Tibial nerve (tissue), 4 donors: ENCODE measurements at regions not wholly inside any gene's neighbourhood (a gene's known extent, or its start where the extent isn't known, plus 50 kb on each side); places are given as distances from the start of the nearest gene placed in this dataset.

Experiments used
- DNase-seq, 2 donors: peaks; one replicate each; pipeline ENCODE4 v3.0.0-alpha.2; 2019; ENCODE audit warnings: low spot score in 2 of 2
- H3K27ac ChIP-seq, 4 donors: fragments of 200-600 bp; sonication (generic) in 3 of 4; one replicate each; pipeline ENCODE4 v1.5.1; 2017 to 2019; ENCODE audit warnings: mild to moderate bottlenecking in 1 of 4
- H3K27me3 ChIP-seq, 2 donors: fragments of 200-600 bp; sonication (generic) in 1 of 2; one replicate each; pipeline versions ENCODE4 v1.5.1 to v1.6.0; 2017 to 2019
- H3K36me3 ChIP-seq, 3 donors: fragments of 200-600 bp; sonication (generic); one replicate each; pipeline ENCODE4 v1.5.1; 2018 to 2019
- H3K4me1 ChIP-seq, 4 donors: fragments of 200-600 bp; sonication (generic) in 3 of 4; one replicate each; pipeline ENCODE4 v1.5.1; 2017 to 2019
- H3K4me3 ChIP-seq, 4 donors: fragments of 200-600 bp; sonication (generic) in 3 of 4; one replicate each; pipeline ENCODE4 v1.5.1; 2017 to 2019; ENCODE audit warnings: mild to moderate bottlenecking in 1 of 4, moderate library complexity in 1 of 4
- H3K9me3 ChIP-seq, 4 donors: fragments of 200-600 bp; sonication (generic) in 3 of 4; one replicate each; pipeline ENCODE4 v1.5.1; 2017 to 2019
- CTCF ChIP-seq, 5 experiments: fragments of 200-600 bp in 3 of 5; fragments of 450-650 bp in 2 of 5; sonication (generic) in 3 of 5; IDR thresholded peaks; one replicate each; pipeline ENCODE4 v1.5.1; 2016 to 2019; ENCODE audit warnings: antibody characterized with exemption in 5 of 5, mild to moderate bottlenecking in 3 of 5, moderate library complexity in 2 of 5
- EP300 ChIP-seq, 2 donors: sonication (generic); formaldehyde crosslinking; IDR thresholded peaks; one replicate each; pipeline ENCODE4 v1.6.1; 2017; ENCODE audit warnings: antibody characterized with exemption in 2 of 2, mild to moderate bottlenecking in 1 of 2
- POLR2A ChIP-seq, 2 donors: fragments of 450-650 bp; IDR thresholded peaks; one replicate each; pipeline ENCODE4 v1.6.1; 2017; ENCODE audit warnings: antibody characterized with exemption in 2 of 2, mild to moderate bottlenecking in 2 of 2, moderate library complexity in 2 of 2
- WGBS, 2 donors: methylation state at CpG; one replicate each; pipeline ENCODE4 v1.1.5; 2018; 5-methylcytosine and 5-hydroxymethylcytosine counted together

GRCh38 chr16:5415123-5415522 lies 317.5 kb upstream of the EEF2KMT start:
- 29 to 34% methylated on average over 7 of the region's 7 CpGs for whole genome bisulfite sequencing, 2 donors
- no peak for DNase-seq
- no peaks in the 10 kb centered on the region for H3K36me3 ChIP-seq
- H3K27me3 ChIP-seq, result no peaks in the 10 kb centered on the region
- no peak for TF ChIP-seq EP300 (IDR thresholded peaks at IDR 0.05)
- TF ChIP-seq POLR2A (IDR thresholded peaks at IDR 0.05), result no peak
- no peak for TF ChIP-seq CTCF (IDR thresholded peaks at IDR 0.05)
- no peak overlapping the region for H3K27ac ChIP-seq
- H3K4me1 ChIP-seq, result no peaks in the 10 kb centered on the region
- peaks cover 0 to 22% (median 0%) of the 10 kb centered on the region in 4 donors for H3K9me3 ChIP-seq
- H3K4me3 ChIP-seq, result no peak overlapping the region

DNA sequence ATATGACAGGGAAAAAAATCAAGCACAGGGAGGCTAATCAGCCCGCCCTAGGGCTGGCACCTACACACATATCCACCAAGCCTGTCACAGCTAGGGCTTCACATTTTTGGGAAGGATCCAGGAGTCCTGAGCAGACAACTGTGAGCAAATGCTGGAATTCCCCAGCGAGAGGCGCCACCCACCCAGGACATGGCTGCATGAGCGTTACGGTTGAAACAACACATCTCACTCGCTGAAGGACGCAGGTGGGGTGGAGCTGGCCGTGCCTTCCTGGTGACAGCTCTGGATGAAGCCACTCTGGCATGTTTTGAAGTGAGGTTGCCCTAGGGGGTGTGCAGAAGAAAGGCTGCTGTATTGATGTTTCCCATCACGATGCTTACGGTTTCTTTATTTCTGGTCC lies 315.1 kb upstream of the EEF2KMT start:
- Histone ChIP-seq H3K9me3 (peaks cover 0 to 23% (median 0%) of the 10 kb centered on the region in 4 donors), H3K27ac (no peak overlapping the region), H3K4me3 (no peak overlapping the region), H3K4me1 (no peaks in the 10 kb centered on the region), H3K36me3 (no peaks in the 10 kb centered on the region), H3K27me3 (no peaks in the 10 kb centered on the region)
- WGBS, 2 donors, result 21 to 27% methylated on average over 10 of the region's 10 CpGs
- no peak for DNase-seq
- TF ChIP-seq CTCF (IDR thresholded peaks at IDR 0.05), result no peak
- no peak for TF ChIP-seq EP300 (IDR thresholded peaks at IDR 0.05)
- no peak for TF ChIP-seq POLR2A (IDR thresholded peaks at IDR 0.05)

- H3K27ac ChIP-seq, result no peak overlapping the region
- H3K27me3 ChIP-seq, result no peaks in the 10 kb centered on the region
- no peak overlapping the region for H3K4me3 ChIP-seq
- H3K36me3 ChIP-seq, result no peaks in the 10 kb centered on the region
- no peak for DNase-seq
- 80 to 88% methylated on average over 6 of the region's 6 CpGs for WGBS, 2 donors
- TF ChIP-seq EP300 (IDR thresholded peaks at IDR 0.05), result no peak
- TF ChIP-seq CTCF (IDR thresholded peaks at IDR 0.05), result no peak
- TF ChIP-seq POLR2A (IDR thresholded peaks at IDR 0.05), result no peak
- no peaks in the 10 kb centered on the region for H3K4me1 ChIP-seq
- no peaks in the 10 kb centered on the region for H3K9me3 ChIP-seq
These were observed 300.6 kb upstream of the EEF2KMT start for GRCh38 chr16:5398203-5398602.

- no peaks in the 10 kb centered on the region for H3K27me3 ChIP-seq
- TF ChIP-seq CTCF (IDR thresholded peaks at IDR 0.05) (no peak), POLR2A (IDR thresholded peaks at IDR 0.05) (no peak), EP300 (IDR thresholded peaks at IDR 0.05) (no peak)
- no peak for DNase-seq
- no peak overlapping the region for H3K4me3 ChIP-seq
- H3K27ac ChIP-seq, result no peak overlapping the region
- no peaks in the 10 kb centered on the region for H3K9me3 ChIP-seq
- H3K4me1 ChIP-seq, result no peaks in the 10 kb centered on the region
- no peaks in the 10 kb centered on the region for H3K36me3 ChIP-seq
- WGBS, 2 donors, result 44 to 46% methylated on average over 1 of the region's 1 CpG
These were observed 299.3 kb upstream of the EEF2KMT start for GRCh38 chr16:5396880-5397279.

DNA sequence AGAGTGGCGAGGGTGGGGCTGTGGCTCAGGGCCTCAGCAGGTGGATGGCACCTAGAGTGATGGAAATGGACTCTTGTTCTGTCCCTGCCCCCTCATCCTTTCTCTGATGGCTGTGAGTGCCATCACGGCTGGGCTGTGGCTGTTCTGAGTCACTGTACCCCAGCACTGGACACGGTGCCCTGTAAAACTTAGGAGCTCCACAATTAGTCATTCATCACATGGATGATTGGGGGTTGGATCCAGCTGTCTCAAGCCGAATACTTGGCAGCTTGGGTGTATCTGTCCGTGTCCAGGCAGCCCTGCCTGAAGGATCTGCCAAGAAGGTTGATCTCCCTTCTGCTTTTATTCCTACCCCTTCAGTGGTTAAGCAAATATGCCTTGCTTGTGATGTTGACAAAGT lies 295.5 kb upstream of the EEF2KMT start:
- 58 to 69% methylated on average over 5 of the region's 5 CpGs for WGBS, 2 donors

GRCh38 chr16:5386989-5387388 lies 289.4 kb upstream of the EEF2KMT start:
- no peaks in the 10 kb centered on the region for H3K27me3 ChIP-seq
- no peak overlapping the region for H3K4me3 ChIP-seq
- TF ChIP-seq POLR2A (IDR thresholded peaks at IDR 0.05) (no peak), CTCF (IDR thresholded peaks at IDR 0.05) (no peak), EP300 (IDR thresholded peaks at IDR 0.05) (no peak)
- H3K4me1 ChIP-seq, result no peaks in the 10 kb centered on the region
- DNase-seq, result no peak
- H3K27ac ChIP-seq, result no peak overlapping the region
- peaks cover 0 to 37% (median 0%) of the 10 kb centered on the region in 4 donors for H3K9me3 ChIP-seq
- WGBS, 2 donors, result 91 to 93% methylated on average over 2 of the region's 2 CpGs
- no peaks in the 10 kb centered on the region for H3K36me3 ChIP-seq

More for the DNA sequence above, 295.5 kb upstream of the EEF2KMT start:
- Histone ChIP-seq H3K9me3 (peaks cover 0 to 16% (median 0%) of the 10 kb centered on the region in 4 donors), H3K4me3 (no peak overlapping the region), H3K36me3 (no peaks in the 10 kb centered on the region), H3K27me3 (no peaks in the 10 kb centered on the region), H3K27ac (no peak overlapping the region), H3K4me1 (no peaks in the 10 kb centered on the region)
- no peak for DNase-seq
- no peak for TF ChIP-seq EP300 (IDR thresholded peaks at IDR 0.05)
